ENCODE measurements at regions not wholly inside any gene's neighbourhood (a gene's known extent, or its start where the extent isn't known, plus 50 kb on each side); places are given as distances from the start of the nearest gene placed in this dataset.

GRCh38 chr14:87205811-87206210 is 787.2 kb downstream of the GALC start:
- no peak overlapping the region for H3K27ac Mint-ChIP-seq (ENCODE audit: unreplicated experiment)

GRCh38 chr14:87203346-87203745 is 789.6 kb downstream of the GALC start:
- no peak for DNase-seq (ENCODE audit: extremely low spot score, unreplicated experiment)
- no peaks in the 10 kb centered on the region for H3K27me3 Mint-ChIP-seq (ENCODE audit: unreplicated experiment)
- H3K36me3 Mint-ChIP-seq (ENCODE audit: unreplicated experiment): no peaks in the 10 kb centered on the region
- H3K4me3 Mint-ChIP-seq (ENCODE audit: unreplicated experiment): no peak overlapping the region
- no peaks in the 10 kb centered on the region for H3K4me1 Mint-ChIP-seq (ENCODE audit: unreplicated experiment)
- no peak overlapping the region for H3K27ac Mint-ChIP-seq (ENCODE audit: unreplicated experiment)
- no peak for TF ChIP-seq CTCF (IDR thresholded peaks at IDR 0.05)
- H3K9me3 Mint-ChIP-seq (ENCODE audit: unreplicated experiment): no peaks in the 10 kb centered on the region

More at GRCh38 chr14:87205811-87206210, 787.2 kb downstream of the GALC start:
- H3K4me3 Mint-ChIP-seq (ENCODE audit: unreplicated experiment): no peak overlapping the region
- H3K9me3 Mint-ChIP-seq (ENCODE audit: unreplicated experiment): no peaks in the 10 kb centered on the region
- no peak for TF ChIP-seq CTCF (IDR thresholded peaks at IDR 0.05)
- DNase-seq (ENCODE audit: extremely low spot score, unreplicated experiment): no peak
- no peaks in the 10 kb centered on the region for H3K4me1 Mint-ChIP-seq (ENCODE audit: unreplicated experiment)
- no peaks in the 10 kb centered on the region for H3K36me3 Mint-ChIP-seq (ENCODE audit: unreplicated experiment)
- no peaks in the 10 kb centered on the region for H3K27me3 Mint-ChIP-seq (ENCODE audit: unreplicated experiment)

- Mint-ChIP-seq H3K4me3 (ENCODE audit: unreplicated experiment) (no peak overlapping the region), H3K27ac (ENCODE audit: unreplicated experiment) (no peak overlapping the region), H3K27me3 (ENCODE audit: unreplicated experiment) (no peaks in the 10 kb centered on the region), H3K4me1 (ENCODE audit: unreplicated experiment) (no peaks in the 10 kb centered on the region), H3K36me3 (ENCODE audit: unreplicated experiment) (no peaks in the 10 kb centered on the region), H3K9me3 (ENCODE audit: unreplicated experiment) (no peaks in the 10 kb centered on the region)
- TF ChIP-seq CTCF (IDR thresholded peaks at IDR 0.05): no peak
- no peak for DNase-seq (ENCODE audit: extremely low spot score, unreplicated experiment)
Measured at GRCh38 chr14:87199381-87199780, 793.6 kb downstream of the GALC start.

- Mint-ChIP-seq H3K27ac (ENCODE audit: unreplicated experiment) (no peak overlapping the region), H3K4me1 (ENCODE audit: unreplicated experiment) (no peaks in the 10 kb centered on the region), H3K9me3 (ENCODE audit: unreplicated experiment) (no peaks in the 10 kb centered on the region), H3K27me3 (ENCODE audit: unreplicated experiment) (no peaks in the 10 kb centered on the region), H3K36me3 (ENCODE audit: unreplicated experiment) (no peaks in the 10 kb centered on the region), H3K4me3 (ENCODE audit: unreplicated experiment) (no peak overlapping the region)
- TF ChIP-seq CTCF (IDR thresholded peaks at IDR 0.05): no peak
- no peak for DNase-seq (ENCODE audit: extremely low spot score, unreplicated experiment)
Measured at GRCh38 chr14:87196436-87196835, 796.5 kb downstream of the GALC start.

GRCh38 chr14:87187786-87188185 is 805.2 kb downstream of the GALC start:
- Mint-ChIP-seq H3K27ac (ENCODE audit: unreplicated experiment) (no peak overlapping the region), H3K9me3 (ENCODE audit: unreplicated experiment) (no peaks in the 10 kb centered on the region), H3K4me3 (ENCODE audit: unreplicated experiment) (no peak overlapping the region), H3K27me3 (ENCODE audit: unreplicated experiment) (no peaks in the 10 kb centered on the region), H3K36me3 (ENCODE audit: unreplicated experiment) (no peaks in the 10 kb centered on the region), H3K4me1 (ENCODE audit: unreplicated experiment) (no peaks in the 10 kb centered on the region)
- no peak for TF ChIP-seq CTCF (IDR thresholded peaks at IDR 0.05)
- DNase-seq (ENCODE audit: extremely low spot score, unreplicated experiment): no peak

Data from osteocyte (in vitro differentiated cells).